ENCODE measurements at regions not wholly inside any gene's neighbourhood (a gene's known extent, or its start where the extent isn't known, plus 50 kb on each side); places are given as distances from the start of the nearest gene placed in this dataset.

- TF ChIP-seq CTCF (IDR thresholded peaks at IDR 0.05 in 8 of 11, conservative IDR thresholded peaks at IDR 0.05 in 3 of 11) (no peak), POLR2AphosphoS5 (IDR thresholded peaks at IDR 0.05) (no peak)
These were observed 844.9 kb upstream of the SLIT2 start for GRCh38 chr4:19406789-19407188.
